Peyer's patch (tissue), 4 donors: ENCODE measurements at regions not wholly inside any gene's neighbourhood (a gene's known extent, or its start where the extent isn't known, plus 50 kb on each side); places are given as distances from the start of the nearest gene placed in this dataset.

Experiments used
- DNase-seq, 3 donors: peaks; one replicate each; pipeline ENCODE4 v3.0.0-alpha.2; 2017 to 2019
- H3K27ac ChIP-seq, 4 donors: fragments of 200-600 bp; sonication (generic); one replicate each; pipeline ENCODE4 v1.5.1; 2016 to 2019
- H3K27me3 ChIP-seq, 2 donors: fragments of 200-600 bp; sonication (generic); one replicate each; pipeline ENCODE4 v1.5.1; 2019
- H3K36me3 ChIP-seq, 3 donors: fragments of 200-600 bp; sonication (generic); one replicate each; pipeline ENCODE4 v1.5.1; 2016 to 2019
- H3K4me1 ChIP-seq, 4 donors: fragments of 200-600 bp; sonication (generic); one replicate each; pipeline ENCODE4 v1.5.1; 2016 to 2019
- H3K4me3 ChIP-seq, 4 donors: fragments of 200-600 bp; sonication (generic); 1 replicate in 3 of 4; 2 replicates in 1 of 4; pipeline ENCODE4 v1.5.1; 2016 to 2019; ENCODE audit warnings: mild to moderate bottlenecking in 1 of 4
- H3K9me3 ChIP-seq, 4 donors: fragments of 200-600 bp; sonication (generic); one replicate each; pipeline ENCODE4 v1.5.1; 2016 to 2019; ENCODE audit warnings: mild to moderate bottlenecking in 1 of 4
- CTCF ChIP-seq, 6 experiments: fragments of 450-650 bp in 4 of 6; fragments of 200-600 bp in 2 of 6; sonication (generic) in 1 of 6; IDR thresholded peaks; one replicate each; pipeline ENCODE4 v1.5.1; 2017 to 2019; ENCODE audit warnings: antibody characterized with exemption in 6 of 6, mild to moderate bottlenecking in 3 of 6, moderate library complexity in 1 of 6
- POLR2A ChIP-seq, 2 donors: fragments of 450-650 bp; IDR thresholded peaks; one replicate each; pipeline ENCODE4 v1.5.1; 2017; ENCODE audit warnings: antibody characterized with exemption in 2 of 2, mild to moderate bottlenecking in 2 of 2, moderate library complexity in 2 of 2

DNA sequence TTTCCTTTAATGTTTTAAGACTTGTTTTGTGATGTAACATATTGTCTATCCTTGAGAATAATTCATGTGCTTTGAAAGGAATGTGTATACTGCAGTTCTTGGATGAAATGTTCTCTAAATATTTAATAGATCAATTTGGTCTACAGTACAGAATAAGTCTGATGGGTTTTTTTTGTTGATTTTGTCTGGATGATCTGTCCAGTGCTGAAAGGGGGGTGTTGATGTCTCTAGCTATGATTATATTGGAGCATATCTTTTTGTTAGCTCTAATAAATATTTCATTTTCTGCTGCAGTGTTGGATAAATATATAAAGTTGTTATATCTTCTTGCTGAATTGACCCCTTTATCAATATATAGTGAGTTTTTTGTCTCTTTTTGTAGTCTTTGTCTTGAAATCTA lies 269.9 kb upstream of the TUSC1 start:
- H3K4me1 ChIP-seq: no peaks in the 10 kb centered on the region
- no peak overlapping the region for H3K27ac ChIP-seq
- no peak for TF ChIP-seq POLR2A (IDR thresholded peaks at IDR 0.05)
- no peak for TF ChIP-seq CTCF (IDR thresholded peaks at IDR 0.05)
- H3K36me3 ChIP-seq: no peaks in the 10 kb centered on the region
- no peak overlapping the region for H3K4me3 ChIP-seq
- peaks cover 0 to 5% (median 0%) of the 10 kb centered on the region in 4 donors for H3K9me3 ChIP-seq
- no peak for DNase-seq
- H3K27me3 ChIP-seq: no peaks in the 10 kb centered on the region

GRCh38 chr9:25939126-25939525 lies 260.9 kb upstream of the TUSC1 start:
- TF ChIP-seq POLR2A (IDR thresholded peaks at IDR 0.05): no peak
- TF ChIP-seq CTCF (IDR thresholded peaks at IDR 0.05): no peak
- no peak overlapping the region for H3K27ac ChIP-seq
- no peaks in the 10 kb centered on the region for H3K36me3 ChIP-seq
- H3K4me3 ChIP-seq: no peak overlapping the region
- no peaks in the 10 kb centered on the region for H3K27me3 ChIP-seq
- DNase-seq: no peak
- no peaks in the 10 kb centered on the region for H3K4me1 ChIP-seq
- no peaks in the 10 kb centered on the region for H3K9me3 ChIP-seq

DNA sequence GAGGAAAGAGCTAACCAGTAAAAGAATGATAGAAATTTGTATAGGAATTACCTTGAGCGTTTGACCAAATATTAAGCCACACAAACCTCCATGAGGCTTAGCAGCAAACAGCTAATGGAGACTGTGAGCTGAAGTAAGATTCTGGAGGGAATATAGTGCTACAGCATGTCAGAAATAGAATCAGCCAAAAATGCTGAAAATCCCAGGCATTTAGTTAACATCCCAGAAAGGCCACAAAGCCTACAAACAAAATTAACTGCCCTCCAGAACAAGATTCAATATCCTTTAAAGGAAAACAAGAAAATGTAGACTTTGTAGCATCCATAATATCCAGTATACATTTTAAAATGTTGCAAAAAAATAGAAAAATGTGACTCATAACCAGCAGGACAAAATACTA lies 257.8 kb upstream of the TUSC1 start:
- TF ChIP-seq CTCF (IDR thresholded peaks at IDR 0.05) (no peak), POLR2A (IDR thresholded peaks at IDR 0.05) (no peak)
- no peak for DNase-seq
- H3K9me3 ChIP-seq: no peaks in the 10 kb centered on the region
- H3K4me1 ChIP-seq: no peaks in the 10 kb centered on the region
- no peak overlapping the region for H3K27ac ChIP-seq
- no peaks in the 10 kb centered on the region for H3K36me3 ChIP-seq
- no peaks in the 10 kb centered on the region for H3K27me3 ChIP-seq
- no peak overlapping the region for H3K4me3 ChIP-seq

DNA sequence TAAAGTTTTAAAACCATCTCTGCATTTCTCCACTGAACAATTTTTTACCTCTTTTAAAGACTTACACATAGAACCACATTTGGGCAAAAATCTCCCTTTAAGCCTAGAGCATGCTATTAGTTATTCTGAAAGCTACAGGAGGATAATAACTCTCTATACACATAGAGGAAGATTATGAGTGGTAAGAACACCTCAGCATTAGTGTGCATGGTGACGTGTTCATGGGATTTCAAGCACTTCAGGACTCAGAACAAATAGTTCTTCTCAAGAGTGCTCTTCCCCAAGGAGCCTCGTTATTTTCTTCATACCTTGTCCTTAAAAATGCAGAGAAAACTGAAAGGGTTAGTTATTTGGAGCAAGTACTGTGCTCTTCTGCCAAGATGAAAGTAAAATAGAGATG lies 256.9 kb upstream of the TUSC1 start:
- Histone ChIP-seq H3K4me1 (no peaks in the 10 kb centered on the region), H3K9me3 (no peaks in the 10 kb centered on the region), H3K27ac (no peak overlapping the region), H3K36me3 (no peaks in the 10 kb centered on the region), H3K4me3 (no peak overlapping the region), H3K27me3 (no peaks in the 10 kb centered on the region)
- no peak for TF ChIP-seq POLR2A (IDR thresholded peaks at IDR 0.05)
- no peak for TF ChIP-seq CTCF (IDR thresholded peaks at IDR 0.05)
- DNase-seq: no peak

GRCh38 chr9:25918761-25919160 lies 240.5 kb upstream of the TUSC1 start:
- H3K4me1 ChIP-seq: no peaks in the 10 kb centered on the region
- TF ChIP-seq POLR2A (IDR thresholded peaks at IDR 0.05) (no peak), CTCF (IDR thresholded peaks at IDR 0.05) (no peak)
- no peaks in the 10 kb centered on the region for H3K36me3 ChIP-seq
- H3K27ac ChIP-seq: no peak overlapping the region
- DNase-seq: no peak
- H3K9me3 ChIP-seq: no peaks in the 10 kb centered on the region
- H3K27me3 ChIP-seq: no peaks in the 10 kb centered on the region
- no peak overlapping the region for H3K4me3 ChIP-seq

GRCh38 chr9:25917731-25918362 lies 239.6 kb upstream of the TUSC1 start:
- Histone ChIP-seq H3K4me3 (no peak overlapping the region), H3K9me3 (no peaks in the 10 kb centered on the region), H3K4me1 (no peaks in the 10 kb centered on the region), H3K27ac (no peak overlapping the region), H3K36me3 (no peaks in the 10 kb centered on the region), H3K27me3 (no peaks in the 10 kb centered on the region)
- no peak for TF ChIP-seq POLR2A (IDR thresholded peaks at IDR 0.05)
- no peak for TF ChIP-seq CTCF (IDR thresholded peaks at IDR 0.05)
- DNase-seq: no peak
